ENCODE measurements at regions not wholly inside any gene's neighbourhood (a gene's known extent, or its start where the extent isn't known, plus 50 kb on each side); places are given as distances from the start of the nearest gene placed in this dataset.

DNA sequence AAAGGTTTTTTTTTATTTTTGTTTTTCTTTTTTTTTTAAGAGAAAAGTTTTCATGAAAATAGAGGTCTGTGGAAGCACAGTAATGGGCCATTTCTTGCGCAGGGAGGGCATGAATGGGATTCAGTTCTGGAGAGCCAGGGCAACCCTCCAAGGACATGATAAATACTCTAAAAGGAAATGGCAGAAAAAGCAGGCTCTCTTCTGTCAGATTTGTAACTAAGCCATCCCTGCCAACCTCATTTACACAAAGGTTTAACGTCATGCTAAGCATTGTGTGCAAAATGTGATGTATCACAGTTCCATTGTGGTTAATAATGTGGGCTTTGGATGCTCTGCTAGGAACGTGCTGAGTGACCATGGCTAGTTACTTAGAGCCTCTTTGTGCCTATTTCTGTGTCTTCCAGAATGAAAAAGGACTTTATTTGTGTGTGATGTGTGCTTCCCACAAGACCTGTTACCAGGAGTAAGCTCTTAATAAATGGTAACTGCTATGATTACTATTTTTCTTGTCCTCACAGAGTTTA lies 1095.9 kb upstream of the SORCS1 start:
- no peak for DNase-seq

DNA sequence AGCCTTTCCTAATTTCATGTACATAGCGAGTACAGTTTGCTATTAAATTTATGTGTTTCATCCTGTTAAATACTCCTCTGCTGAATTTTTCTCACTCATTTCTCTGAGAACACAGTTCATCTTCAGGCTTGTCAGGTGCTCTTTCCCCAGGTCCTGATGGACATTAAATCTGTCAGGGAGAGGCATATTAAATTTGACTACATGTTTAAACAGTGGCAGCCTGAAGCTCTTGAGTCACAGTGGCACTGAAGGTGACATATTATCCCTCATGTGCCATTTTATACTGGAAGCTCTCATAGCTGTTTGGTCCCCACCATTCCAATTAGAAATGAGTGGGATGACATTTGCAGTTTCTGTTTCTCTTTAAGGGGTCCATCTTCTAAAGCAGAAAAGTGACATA lies 1089.6 kb upstream of the SORCS1 start:
- no peak for DNase-seq

DNA sequence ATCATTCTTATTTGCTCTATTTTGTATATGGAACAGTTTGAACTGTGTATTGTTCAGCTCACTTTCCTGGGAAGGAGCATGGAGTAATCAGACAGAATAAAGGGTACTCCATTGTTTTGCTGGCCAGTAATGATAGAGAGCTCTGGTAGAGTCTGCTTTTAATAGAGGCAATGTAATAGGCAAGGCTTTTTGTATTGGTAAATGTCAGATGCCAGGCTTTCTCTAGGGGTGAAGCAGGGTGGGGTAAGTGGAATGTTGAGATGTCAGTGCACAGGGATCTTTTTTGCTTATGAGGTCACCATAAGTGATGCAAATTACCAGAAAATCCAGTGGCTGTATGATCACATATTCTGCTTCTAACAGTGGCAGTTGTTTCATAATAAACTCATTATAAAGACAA lies 1088.3 kb upstream of the SORCS1 start:
- DNase-seq: no peak

DNA sequence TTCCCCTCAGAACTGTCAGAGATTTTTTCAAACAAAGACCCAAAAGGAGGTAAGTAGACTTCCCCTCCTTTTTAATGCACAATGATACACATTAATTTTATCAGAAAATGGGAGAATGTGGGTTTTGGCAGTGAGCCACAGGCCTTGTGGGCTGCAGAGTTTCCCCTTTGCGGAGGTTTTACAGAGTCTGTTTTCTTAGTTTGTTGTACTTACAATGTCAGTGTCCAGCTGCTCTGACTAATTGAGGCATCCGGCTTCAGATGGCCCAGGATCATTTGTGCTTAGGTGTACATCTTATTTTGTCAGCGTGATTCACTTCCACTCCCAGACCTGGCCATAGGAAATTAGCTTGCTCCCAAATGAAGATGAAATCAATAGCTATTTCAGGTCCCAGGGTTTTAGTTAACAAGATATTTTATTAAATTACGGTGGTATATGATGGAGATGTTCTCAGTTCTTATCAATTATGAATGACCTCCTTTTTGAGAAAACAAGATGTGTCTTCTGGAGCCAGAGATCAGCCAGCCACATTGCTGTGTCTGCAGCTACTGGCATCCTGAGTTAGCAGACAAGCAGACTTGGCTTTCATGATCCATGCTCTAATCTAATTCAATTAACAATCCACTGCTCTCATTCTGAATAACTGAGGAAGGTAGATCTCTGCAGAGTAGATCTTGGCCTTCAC lies 1086.6 kb upstream of the SORCS1 start:
- DNase-seq: no peak

DNA sequence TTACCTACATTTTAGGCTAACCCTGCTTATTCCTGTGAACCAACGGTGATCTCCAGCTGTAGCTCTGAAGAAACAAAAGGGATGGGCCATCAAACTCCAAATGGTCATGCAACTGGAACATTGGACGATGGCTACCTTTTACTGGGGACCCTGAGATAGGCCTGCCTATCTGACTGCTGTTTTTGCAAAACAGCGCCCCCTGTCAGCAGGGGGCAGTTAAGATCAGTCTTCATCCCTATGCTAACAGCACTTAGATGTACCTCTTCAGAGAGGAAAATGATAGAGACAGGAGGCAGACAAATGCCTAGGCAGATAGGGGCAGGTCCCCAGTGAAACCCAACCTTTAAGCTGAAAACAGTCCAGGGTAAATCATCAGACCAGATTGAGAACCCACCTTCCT lies 1085.4 kb upstream of the SORCS1 start:
- no peak for DNase-seq

DNA sequence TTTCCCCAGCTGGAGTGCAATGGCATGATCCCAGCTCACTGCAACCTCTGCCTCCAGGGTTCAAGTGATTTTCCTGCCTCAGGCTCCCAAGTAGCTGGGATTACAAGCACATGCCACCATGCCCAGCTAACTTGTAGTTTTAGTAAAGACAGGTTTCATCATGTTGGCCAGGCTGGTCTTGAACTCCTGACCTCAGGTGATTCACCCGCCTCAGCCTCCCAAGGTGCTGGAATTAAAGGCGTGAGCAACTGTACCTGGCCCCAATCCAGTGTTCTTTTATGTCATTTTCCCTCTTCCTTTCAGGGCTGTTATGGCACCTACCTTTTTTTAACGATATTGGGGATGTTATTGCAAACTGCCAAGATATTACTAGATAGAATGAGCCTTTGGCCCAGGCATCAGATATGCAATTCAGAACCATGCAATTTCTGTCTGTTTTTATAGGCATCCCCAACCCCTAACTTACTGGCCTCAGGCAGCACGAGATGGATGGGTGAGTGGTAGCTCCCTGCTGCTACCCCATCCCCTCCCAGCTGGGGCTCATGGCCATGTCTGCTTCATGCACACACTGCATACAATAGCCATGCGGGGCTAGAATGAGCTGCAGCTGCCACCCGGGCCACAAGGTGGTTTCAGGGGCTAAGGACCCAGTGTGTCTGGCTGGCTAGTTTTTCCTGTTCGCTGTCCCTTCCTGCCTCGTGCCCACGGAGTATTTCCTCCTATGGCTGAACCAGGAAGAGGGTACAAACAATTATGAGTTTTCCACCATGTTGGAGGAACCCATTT lies 1080.1 kb upstream of the SORCS1 start:
- DNase-seq: no peak

DNA sequence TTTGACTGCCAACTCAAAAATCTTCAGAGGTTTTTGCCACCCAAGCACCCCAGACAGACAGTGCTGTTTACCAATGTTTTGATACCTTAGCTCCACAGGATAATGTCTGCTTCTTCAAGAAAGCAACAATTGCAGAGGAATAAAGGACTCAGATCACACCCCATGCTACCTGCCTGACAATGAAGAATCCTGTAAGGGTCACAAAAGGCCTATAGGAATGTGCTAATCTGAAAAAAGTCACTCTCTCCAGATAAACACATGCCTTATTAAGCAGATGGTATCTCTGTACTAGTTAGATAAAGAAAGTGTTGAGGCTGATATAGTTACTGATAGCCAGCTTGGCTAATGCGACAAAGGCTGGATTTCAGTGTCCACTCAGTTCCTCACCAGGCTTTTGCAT lies 1076.7 kb upstream of the SORCS1 start:
- no peak for DNase-seq

DNA sequence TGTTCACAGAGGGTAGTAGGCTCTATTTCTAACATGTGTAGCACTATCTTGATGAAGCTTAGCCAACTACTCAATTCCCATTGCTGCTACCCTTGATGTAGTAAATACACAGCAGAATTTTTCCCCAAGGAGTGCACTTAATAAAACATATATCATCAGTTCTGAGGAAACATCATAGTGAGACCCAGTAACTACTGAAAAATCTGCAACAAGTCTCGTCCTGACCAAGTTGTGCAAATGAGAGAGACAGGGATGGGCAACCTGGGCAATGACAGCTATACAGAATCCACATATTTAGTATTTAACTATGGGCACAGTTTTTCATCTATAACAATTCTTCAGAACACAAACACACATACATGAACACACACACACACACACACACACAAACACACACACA lies 1073.8 kb upstream of the SORCS1 start:
- no peak for DNase-seq

DNA sequence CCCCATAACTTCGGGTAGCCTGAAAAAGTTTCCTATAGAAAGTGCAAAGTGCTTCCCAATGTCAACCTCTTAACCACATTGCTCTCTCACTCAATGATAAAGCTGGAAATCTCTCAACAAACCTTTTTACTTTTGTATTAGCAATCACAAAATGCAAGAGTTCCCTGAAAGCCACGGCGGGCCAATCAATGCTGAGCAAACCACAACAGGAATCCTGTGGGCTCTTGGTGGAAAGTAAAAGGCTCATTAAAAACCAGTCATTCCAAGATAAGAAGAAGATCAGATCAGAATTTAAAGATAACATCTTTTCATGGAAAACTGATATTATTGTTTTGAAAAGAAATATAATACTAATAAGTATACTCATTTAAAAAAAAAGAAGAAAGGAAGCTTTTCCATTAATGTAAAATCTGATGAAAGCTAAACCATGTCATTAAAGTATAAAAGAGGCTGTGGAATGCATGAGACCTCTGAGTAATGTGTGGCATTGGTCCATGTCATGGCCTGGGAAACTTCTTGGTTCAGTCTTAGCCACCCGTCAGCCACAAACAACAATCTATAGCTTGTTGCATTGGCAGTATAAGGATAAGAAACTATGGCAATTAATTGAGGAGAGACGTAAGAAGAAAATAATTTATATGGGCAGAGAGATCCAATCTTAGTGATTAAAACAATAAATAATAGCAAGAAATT lies 1066.1 kb upstream of the SORCS1 start:
- DNase-seq: no peak

DNA sequence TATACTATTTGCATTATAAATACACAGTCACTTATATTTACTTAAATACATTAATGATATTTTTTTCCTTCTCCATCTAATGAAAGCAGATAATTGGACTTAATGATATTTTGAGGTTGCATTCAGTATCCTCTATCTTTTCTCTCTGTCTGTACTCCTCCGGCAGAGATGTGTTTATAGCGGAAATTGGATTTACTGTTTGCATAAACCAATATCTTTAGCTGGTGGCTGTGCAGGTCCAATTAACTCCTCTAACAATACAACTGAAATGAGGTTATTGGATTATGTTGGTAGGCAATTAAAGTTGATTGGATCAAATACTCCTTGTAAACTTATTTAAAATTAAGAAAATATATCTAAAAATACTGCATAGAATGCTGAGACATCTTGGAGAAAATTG lies 1044.2 kb upstream of the SORCS1 start:
- no peak for DNase-seq

DNA sequence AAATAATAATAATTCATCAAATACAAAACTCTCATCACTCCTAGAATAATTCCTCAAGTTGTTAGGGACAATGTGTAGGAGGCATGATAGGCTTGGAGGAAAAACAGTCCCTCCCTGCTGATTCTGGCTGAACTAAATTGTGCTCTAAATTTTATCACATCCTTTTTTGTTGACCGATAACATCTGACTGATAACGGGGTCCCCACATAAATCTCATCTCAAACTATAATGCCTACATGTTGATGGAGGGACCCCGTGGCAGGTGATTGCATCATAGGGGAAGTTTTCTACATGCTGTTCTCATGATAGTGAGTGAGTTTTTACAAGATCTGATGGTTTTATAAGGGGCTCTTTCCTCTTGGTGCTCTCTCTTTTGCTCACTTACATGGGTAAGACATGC lies 1043.5 kb upstream of the SORCS1 start:
- no peak for DNase-seq

DNA sequence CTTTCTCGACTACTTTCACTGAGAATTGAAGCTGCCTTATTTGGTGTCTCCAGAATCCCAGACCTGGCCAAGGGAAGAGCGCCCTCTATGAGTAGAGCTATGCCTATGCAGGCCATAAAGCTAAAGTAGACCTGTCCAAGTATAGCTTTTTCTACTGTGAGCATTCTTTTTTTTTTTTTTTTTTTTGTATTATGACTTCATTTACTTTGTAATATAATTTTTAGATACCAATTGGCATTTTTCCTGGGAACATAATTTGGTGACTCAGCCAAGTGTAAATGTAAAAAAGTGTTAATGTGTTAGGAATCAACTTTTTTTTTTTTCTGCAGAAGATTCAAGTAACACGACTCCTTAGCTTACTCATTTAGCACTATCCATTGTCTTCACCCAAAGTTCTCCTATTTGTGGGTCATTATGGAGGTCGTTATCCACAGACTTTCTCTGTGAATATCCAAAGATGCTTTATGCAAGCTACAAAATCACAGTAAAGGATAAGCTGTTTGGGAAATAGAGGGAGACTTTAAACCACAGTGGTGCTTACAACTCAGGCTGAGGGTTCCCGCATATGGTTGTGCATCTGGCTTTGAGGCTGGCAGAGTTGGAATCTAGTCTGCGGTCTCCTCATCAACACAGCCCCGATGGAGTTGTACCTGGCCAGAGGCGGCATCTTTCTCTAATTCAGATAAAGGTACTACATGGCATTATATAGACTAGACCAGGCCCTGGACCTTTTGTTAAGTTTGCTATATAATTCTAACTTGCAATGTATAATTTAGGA lies 1040.2 kb upstream of the SORCS1 start:
- DNase-seq: no peak

DNA sequence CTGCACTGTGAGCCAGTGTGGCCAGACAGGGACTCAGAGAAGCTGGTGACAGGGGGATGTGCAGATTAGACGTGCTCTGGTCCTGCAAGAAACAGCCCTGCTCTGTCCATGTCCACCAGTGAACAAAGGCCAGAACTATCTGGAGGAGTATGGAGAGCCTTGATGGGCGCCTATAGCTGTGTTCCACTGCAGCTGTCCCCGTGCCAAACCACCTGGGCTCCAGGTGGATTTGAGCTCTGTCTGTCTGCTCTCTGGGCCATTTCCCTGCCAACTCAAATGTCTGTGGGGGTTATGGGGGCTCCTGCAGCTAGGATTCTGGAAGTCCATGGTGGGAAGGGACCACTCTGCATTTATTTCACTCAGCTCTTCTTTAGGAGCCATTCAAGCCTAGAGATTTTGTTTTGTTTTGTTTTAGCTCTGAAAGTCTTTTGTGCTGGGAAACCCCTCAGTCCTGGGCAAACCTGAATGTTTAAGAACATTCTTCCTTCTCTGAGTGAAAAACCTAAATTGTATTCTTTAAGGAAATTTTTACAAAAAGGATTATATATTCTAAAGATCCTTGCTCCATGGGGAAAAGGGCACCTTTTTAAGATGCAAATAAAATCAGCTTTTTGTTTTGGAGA lies 1039.5 kb upstream of the SORCS1 start:
- DNase-seq: no peak

DNA sequence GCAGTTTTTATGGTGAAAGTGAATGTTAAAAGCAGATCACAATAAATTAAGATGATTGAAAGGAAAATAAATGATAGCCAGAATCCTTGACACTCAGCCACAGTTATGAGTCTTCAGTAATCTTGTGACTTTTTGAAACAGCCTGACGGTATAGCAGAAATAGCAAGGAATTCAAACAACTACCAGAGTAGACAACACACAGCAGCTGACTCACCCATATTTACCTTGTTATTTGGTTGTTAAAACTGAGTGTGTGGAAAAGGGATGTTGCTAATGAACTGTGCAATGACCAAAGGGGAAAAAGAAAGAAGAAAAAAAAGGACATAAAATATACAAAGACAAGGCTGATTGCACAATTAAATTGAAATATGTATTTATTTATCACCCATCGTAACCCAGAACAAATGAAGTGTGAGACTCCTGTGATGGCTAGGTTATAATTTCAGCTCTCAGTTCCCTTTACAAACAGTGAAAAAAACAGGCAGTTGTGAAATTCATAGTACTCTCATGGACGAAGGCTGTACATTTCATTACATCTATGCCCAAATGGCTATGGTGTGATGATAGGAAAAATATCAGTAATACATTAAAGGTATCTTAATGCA lies 1023.0 kb upstream of the SORCS1 start:
- DNase-seq: no peak

DNA sequence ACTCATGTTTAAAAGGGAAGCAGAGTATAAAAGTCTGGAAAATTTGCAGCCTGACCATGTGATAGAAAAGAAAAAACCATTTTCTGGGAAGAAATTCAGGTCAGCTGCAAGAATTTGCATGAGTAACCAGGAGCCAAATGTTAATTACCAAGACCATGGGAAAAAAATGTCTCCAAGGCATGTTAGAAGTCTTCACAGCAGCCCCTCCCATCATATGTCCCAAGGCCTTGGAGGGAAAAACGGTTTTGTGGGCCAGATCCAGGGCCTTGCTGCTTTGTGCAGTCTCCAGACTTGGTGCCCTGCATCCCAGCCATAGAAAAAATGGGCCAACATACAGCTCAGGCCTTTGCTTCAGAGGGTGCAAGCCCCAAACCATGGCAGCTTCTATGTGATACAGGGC lies 1019.6 kb upstream of the SORCS1 start:
- DNase-seq: no peak

DNA sequence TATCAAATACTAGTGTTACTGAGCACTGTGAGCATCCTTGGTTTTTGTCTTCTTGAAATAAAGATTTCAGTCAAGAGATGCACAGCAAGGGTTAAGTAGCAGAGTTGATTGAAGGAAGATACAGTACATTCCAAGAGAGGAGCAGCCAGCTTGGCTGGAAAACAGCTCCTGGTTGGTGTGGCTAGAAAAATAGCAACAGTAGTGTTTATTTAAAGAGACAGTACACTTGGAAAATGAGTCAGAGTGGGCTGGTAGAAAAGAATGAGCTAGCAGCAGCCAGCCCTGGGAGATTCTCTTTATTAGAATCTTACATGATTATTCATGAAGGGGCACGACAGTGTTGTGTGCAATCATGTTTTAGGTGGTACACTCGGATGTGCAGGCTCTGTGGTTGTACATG lies 1016.4 kb upstream of the SORCS1 start:
- no peak for DNase-seq

DNA sequence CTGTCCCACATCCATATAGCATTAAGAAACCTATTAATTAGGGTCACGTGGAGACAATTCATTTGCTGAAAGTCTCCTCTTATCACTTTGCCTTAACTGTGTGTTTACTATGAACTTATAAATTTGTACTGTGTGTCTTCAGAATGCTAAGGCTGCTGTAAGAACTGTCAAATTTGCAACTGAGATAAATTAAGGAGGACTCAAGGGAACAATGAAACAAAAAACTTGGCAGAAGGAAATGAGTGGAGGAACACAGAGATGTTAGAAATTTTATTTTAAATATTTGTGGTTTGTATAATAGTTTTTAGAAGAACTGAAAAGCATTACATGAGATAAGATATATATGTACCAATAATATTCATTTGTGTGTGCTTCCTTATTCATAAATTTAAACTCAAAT lies 1005.3 kb upstream of the SORCS1 start:
- no peak for DNase-seq

DNA sequence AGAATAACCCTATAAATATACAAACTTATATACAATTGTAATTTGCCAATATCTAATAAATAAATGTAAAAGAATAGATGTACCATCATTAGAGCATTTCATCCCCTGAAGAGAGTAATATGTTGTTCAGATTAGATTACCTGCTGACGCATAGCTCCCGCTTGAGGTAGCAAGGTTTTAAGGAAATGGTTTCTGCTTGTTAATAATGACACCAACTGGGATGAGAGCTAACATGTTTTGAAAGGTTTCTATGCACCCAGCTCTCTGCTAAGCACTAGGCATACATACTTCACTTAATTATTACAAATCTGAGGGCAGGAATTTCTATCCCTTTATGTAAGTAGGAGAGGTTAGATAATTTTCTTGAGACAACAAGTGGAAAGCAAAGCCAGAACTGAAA lies 1003.3 kb upstream of the SORCS1 start:
- no peak for DNase-seq

DNA sequence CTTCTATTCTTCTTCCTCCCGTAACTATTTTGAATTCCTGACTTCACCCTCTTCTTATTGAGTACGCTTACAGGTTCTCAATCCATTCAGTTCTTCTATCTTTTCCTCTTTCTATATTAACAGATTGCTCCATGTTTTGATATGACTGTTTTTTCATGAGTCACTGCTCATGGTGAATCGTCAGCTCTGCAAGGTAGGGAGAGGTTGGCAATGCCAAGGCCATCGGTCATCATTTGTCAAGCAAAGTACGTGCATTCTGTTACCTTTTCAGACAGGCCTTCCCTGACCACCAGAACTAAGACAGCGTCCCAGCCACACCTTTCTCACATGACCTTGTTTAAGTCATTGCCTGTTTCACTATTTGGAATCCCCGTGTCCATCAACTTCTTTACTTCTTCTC lies 1001.9 kb upstream of the SORCS1 start:
- no peak for DNase-seq

DNA sequence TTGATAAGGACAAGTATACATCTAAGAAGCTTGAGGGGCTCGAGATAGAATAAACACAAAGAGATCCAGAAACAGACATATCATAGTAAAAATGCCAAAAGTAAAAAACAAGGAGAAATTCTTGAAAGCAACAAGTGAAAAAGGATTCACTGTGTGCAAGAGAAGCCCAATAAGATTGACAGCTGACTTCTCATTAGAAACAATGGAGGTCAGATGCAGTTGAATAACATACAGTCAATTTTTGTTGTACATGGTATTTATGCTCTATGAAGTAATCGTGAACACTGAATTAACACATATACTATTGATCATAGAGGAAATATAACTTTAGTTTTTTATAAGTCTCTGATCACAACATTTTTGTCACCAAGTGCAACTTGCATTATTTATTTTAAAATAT lies 982.8 kb upstream of the SORCS1 start:
- DNase-seq: no peak

DNA sequence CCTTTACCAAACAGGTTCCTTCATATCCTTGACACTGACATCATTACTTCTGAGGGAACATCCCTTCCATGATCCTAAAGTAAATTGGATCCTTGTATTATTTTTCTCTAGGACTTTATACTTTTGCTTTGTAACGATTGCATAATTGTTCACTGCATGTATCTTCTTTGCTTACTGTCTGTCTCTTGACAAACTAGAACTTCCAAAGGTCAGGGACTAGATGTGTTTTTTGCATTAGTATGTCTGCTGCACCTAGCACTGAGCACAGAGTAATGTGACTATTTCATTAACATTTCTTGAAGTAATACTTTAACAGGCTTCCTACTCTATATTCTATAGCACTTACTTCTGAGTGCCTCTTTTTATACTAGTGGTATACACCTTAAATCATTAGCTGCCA lies 976.6 kb upstream of the SORCS1 start:
- no peak for DNase-seq

DNA sequence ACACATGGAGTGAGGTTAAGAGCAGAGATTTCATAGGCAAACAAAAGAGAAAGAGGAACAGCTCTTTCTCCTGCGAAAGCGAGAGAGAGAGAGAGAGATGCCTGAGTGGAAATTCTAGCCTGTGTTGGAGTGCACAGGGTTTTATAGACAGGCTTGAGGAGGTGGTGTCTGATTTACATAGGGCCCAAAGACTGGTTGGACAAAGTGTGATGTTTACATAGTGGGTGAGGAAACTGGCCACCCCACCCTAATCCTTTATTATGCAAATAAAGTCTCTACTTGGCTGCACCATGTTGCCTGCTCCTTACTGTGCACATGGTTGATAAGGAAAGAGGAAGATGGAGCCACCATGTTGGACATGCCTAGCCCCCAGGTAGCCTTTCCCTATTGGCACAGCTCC lies 967.8 kb upstream of the SORCS1 start:
- DNase-seq: no peak

Data from NCI-H1092 treated with DMSO at 0.1 percent for 48 hours (cell line).